HEK293 (cell line): ENCODE measurements at regions not wholly inside any gene's neighbourhood (a gene's known extent, or its start where the extent isn't known, plus 50 kb on each side); places are given as distances from the start of the nearest gene placed in this dataset.

ENCODE experiments used
- BCL11A ChIP-seq: fragments of 450-650 bp; formaldehyde crosslinking; IDR thresholded peaks from 2 replicates; pipeline ENCODE4 v1.5.1; 2016; ENCODE audit warnings: low read depth, missing biosample characterization, missing genetic modification characterization
- ZBTB10 ChIP-seq: fragments of 450-650 bp; formaldehyde crosslinking; IDR thresholded peaks from 2 replicates; pipeline ENCODE4 v1.5.1; 2016; ENCODE audit warnings: missing biosample characterization, missing genetic modification characterization
- ZNF510 ChIP-seq: fragments of 450-650 bp; formaldehyde crosslinking; IDR thresholded peaks from 2 replicates; pipeline ENCODE4 v1.5.1; 2018; ENCODE audit warnings: mild to moderate bottlenecking, missing genetic modification characterization, missing biosample characterization; ENCODE audit not compliant: insufficient replicate concordance
- ZNF777 ChIP-seq: fragments of 450-650 bp; formaldehyde crosslinking; IDR thresholded peaks from 2 replicates; pipeline ENCODE4 v1.5.1; 2017; ENCODE audit warnings: missing biosample characterization, missing genetic modification characterization, borderline replicate concordance
- ZNF785 ChIP-seq: fragments of 450-650 bp; formaldehyde crosslinking; IDR thresholded peaks from 2 replicates; pipeline ENCODE4 v1.5.1; 2016; ENCODE audit warnings: missing biosample characterization, missing genetic modification characterization
- TF ChIP-seq, protein P1 (sequence below): fragments of 450-650 bp; formaldehyde crosslinking; IDR thresholded peaks from 2 replicates; pipeline ENCODE4 v1.5.1; 2016; ENCODE audit warnings: missing biosample characterization, missing genetic modification characterization
- TF ChIP-seq, protein P2 (sequence below): fragments of 450-650 bp; formaldehyde crosslinking; IDR thresholded peaks from 2 replicates; pipeline ENCODE4 v1.5.1; 2016; ENCODE audit warnings: missing biosample characterization, missing genetic modification characterization

DNA sequence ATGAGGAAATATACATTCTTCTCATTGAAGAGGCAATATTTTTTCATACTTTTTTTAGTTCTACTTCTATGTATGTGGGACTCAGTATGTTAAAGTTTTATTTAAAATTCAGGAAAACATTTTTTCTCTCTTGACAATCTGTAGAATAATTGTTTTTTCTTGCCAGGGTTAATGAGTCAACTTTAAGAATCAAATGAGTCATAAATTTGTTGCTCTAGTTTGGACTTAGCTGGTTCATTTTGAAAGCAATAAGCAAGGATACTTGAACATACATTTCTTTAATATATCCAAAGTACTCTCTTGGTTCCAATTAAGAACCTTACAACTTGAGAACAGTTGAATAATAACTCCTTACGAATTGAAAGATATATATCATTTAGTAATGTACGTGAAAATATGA lies 1145.3 kb upstream of the B3GALT2 start:
- no peak for TF ChIP-seq ZBTB10 (tag by site-specific recombination)
- TF ChIP-seq, protein P1, sequence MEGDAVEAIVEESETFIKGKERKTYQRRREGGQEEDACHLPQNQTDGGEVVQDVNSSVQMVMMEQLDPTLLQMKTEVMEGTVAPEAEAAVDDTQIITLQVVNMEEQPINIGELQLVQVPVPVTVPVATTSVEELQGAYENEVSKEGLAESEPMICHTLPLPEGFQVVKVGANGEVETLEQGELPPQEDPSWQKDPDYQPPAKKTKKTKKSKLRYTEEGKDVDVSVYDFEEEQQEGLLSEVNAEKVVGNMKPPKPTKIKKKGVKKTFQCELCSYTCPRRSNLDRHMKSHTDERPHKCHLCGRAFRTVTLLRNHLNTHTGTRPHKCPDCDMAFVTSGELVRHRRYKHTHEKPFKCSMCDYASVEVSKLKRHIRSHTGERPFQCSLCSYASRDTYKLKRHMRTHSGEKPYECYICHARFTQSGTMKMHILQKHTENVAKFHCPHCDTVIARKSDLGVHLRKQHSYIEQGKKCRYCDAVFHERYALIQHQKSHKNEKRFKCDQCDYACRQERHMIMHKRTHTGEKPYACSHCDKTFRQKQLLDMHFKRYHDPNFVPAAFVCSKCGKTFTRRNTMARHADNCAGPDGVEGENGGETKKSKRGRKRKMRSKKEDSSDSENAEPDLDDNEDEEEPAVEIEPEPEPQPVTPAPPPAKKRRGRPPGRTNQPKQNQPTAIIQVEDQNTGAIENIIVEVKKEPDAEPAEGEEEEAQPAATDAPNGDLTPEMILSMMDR (tag by site-specific recombination): no peak
- TF ChIP-seq ZNF785 (tag by site-specific recombination): no peak
- TF ChIP-seq BCL11A: no peak
- no peak for TF ChIP-seq ZNF777
- TF ChIP-seq ZNF510 (tag by site-specific recombination): no peak
- TF ChIP-seq, protein P2, sequence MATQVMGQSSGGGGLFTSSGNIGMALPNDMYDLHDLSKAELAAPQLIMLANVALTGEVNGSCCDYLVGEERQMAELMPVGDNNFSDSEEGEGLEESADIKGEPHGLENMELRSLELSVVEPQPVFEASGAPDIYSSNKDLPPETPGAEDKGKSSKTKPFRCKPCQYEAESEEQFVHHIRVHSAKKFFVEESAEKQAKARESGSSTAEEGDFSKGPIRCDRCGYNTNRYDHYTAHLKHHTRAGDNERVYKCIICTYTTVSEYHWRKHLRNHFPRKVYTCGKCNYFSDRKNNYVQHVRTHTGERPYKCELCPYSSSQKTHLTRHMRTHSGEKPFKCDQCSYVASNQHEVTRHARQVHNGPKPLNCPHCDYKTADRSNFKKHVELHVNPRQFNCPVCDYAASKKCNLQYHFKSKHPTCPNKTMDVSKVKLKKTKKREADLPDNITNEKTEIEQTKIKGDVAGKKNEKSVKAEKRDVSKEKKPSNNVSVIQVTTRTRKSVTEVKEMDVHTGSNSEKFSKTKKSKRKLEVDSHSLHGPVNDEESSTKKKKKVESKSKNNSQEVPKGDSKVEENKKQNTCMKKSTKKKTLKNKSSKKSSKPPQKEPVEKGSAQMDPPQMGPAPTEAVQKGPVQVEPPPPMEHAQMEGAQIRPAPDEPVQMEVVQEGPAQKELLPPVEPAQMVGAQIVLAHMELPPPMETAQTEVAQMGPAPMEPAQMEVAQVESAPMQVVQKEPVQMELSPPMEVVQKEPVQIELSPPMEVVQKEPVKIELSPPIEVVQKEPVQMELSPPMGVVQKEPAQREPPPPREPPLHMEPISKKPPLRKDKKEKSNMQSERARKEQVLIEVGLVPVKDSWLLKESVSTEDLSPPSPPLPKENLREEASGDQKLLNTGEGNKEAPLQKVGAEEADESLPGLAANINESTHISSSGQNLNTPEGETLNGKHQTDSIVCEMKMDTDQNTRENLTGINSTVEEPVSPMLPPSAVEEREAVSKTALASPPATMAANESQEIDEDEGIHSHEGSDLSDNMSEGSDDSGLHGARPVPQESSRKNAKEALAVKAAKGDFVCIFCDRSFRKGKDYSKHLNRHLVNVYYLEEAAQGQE (tag by site-specific recombination): no peak
